ENCODE measurements at regions not wholly inside any gene's neighbourhood (a gene's known extent, or its start where the extent isn't known, plus 50 kb on each side); places are given as distances from the start of the nearest gene placed in this dataset.

- TF ChIP-seq FOSL1 (tag; conservative IDR thresholded peaks at IDR 0.05): no peak
- no peak for TF ChIP-seq CTCF (IDR thresholded peaks at IDR 0.05 in 2 of 3, conservative IDR thresholded peaks at IDR 0.05 in 1 of 3; ENCODE audit: insufficient read depth in 2 of 3, low read depth in 1 of 3, low read length in 3 of 3)
- no peak for TF ChIP-seq NR3C1 (CRISPR knock-in tag; IDR thresholded peaks at IDR 0.05)
- no peak for TF ChIP-seq MAX (CRISPR knock-in tag; IDR thresholded peaks at IDR 0.05)
- no peak for TF ChIP-seq SAFB2 (IDR thresholded peaks at IDR 0.05; ENCODE audit: borderline replicate concordance, low read depth, low read length, severe bottlenecking)
- no peak for TF ChIP-seq CREM (IDR thresholded peaks at IDR 0.05; ENCODE audit: low read depth)
- no peak for TF ChIP-seq JUN (IDR thresholded peaks at IDR 0.05; ENCODE audit: borderline replicate concordance, low read depth, low read length)
- no peak for TF ChIP-seq JUN (CRISPR knock-in tag; IDR thresholded peaks at IDR 0.05; ENCODE audit: borderline replicate concordance)
- no peak for TF ChIP-seq ZNF23 (CRISPR knock-in tag; IDR thresholded peaks at IDR 0.05)
These were observed 57.4 kb upstream of the BMAL1 start for GRCh38 chr11:13220148-13220547.
